Pons (tissue), 1 donor: ENCODE measurements at regions not wholly inside any gene's neighbourhood (a gene's known extent, or its start where the extent isn't known, plus 50 kb on each side); places are given as distances from the start of the nearest gene placed in this dataset.
"Not testable (repeated sequence)": the region's sequence is repeated elsewhere in the genome, so short reads cannot be mapped to it uniquely, and the experiment has no call there.

Experiments used
- DNase-seq: peaks from one replicate; pipeline ENCODE4 v3.0.0-alpha.2; 2016; ENCODE audit warnings: low spot score

DNA sequence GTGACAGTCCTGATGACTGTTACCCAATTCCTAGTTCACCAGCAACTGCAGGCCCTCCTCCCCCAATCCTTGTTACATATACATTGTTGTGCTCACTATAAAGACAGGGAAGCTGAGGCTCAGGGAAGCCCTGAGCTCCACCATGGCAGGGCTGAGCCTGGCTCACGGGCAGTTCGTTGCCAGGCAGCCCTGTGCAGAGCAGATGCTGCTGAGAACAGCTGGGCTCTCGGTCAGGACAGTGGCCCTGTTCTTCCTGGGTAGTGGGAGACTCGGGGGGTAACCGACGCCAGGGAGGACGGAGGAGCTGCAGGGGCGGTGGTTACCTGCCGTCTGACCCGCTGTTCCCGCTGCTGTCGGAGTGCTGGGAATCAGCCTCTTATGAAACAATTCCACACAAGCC is 80.9 kb upstream of the ZNF469 start:
- no peak for DNase-seq

DNA sequence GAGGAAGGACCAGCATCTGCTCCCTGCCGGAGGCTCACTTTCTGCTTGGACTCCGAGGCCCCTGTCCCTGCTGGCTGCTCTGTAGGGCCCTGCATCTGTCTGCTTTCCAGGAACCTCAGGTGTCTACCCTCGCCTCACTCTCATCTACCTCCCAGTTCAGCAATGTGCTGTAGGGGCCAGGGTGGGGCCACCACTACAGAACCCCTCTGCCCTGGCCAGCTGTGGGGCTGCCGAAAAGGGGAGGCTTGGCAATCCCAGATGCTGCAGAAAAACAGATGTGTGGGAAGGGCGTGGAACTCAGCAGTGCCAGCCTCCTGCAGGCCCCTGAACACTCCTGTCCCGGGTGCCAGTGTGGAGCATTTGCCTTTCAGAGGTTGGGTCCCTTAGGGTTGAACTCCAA is 80.1 kb upstream of the ZNF469 start:
- no peak for DNase-seq

DNA sequence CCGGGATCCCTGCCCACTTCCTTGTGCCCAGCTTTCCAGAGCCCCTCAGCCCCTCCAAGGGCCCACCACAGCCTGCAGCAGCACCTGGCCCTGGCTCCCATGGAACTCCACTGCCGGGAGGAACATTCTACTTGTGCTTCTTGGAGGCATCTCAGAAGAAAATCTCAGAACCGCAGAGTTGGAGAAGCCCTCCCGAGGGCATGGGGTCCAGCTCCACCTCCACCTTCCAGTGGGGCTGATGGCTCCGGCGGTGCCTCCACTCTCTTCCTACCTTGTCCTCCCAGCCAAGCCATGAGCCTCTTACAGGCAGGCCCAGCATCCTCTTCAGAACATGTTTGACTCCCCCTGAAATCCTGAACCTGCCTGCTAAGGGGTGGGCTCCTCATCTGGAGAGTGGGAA is 79.4 kb upstream of the ZNF469 start:
- DNase-seq = no peak

GRCh38 chr16:88303890-88304819 is 78.6 kb upstream of the ZNF469 start:
- DNase-seq = no peak

GRCh38 chr16:88305176-88305575 is 77.6 kb upstream of the ZNF469 start:
- no peak for DNase-seq

- DNase-seq = no peak
These were observed 76.3 kb upstream of the ZNF469 start for GRCh38 chr16:88306411-88306810.

DNA sequence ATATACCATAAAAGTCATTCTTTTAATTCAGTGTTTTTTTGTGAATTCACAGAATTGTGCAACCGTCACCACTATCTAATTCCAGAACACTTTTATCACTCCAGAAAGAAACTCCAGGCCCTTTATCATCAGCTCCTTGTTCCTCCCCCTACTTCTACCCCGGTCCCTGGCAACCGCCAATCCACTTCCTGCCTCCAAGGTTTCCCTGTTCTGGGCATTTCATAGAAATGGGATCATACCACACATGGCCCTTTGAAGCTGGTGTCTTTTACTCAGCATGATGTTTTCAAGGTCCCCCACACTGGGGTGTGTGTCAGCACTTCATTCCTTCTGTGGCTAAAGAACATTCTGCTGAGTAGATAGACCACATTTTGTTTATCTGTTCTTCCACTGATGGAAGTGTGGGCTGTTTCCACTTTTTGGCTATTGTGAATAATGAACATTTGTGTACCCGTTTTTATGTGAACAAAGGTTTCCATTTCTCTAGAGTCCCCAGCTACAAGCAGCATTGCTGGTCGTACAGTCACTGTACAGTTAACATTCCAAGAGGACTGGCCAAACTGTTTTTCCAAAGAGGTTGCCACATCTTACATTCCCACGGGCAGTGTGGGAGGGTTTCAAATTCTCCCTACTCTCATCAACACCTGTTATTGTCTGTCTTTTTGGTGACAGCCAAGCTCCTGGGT is 75.8 kb upstream of the ZNF469 start:
- DNase-seq = no peak

DNA sequence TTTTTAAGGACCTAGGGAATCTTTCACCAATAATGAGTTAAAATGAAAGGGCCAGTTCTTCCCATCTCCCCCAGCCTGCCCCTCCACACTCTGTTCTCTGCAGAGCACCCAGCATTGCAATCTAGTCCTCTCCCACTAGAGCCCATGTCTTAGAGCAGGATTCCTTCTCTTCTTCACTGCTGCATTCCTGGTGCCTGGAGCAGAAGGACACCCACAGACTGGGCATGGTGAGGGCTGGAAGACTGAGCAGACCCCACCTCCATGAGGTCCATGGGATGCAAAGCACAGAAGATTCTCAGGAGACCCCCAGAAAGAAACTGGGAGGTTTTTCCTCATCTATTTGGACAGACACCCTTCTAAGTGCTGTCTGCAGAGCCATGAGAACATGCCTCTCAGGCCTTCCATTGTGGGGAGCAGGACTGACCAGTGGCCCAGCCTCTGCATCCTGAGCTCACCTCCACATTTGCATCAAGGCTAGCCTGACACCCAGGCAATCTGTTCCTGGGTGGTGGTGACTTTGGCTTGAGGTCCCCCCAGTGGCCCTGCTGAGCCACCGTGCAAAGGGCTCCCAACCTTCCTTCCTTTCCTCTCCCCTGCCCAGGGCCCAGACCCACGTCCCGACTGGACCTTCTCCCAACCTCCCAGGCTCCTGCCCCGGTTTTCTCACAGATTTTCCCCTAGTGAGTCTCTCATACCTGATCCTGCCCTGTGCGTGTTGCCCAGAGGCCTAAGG is 74.2 kb upstream of the ZNF469 start:
- no peak for DNase-seq

GRCh38 chr16:88309174-88309907 is 73.4 kb upstream of the ZNF469 start:
- no peak for DNase-seq

DNA sequence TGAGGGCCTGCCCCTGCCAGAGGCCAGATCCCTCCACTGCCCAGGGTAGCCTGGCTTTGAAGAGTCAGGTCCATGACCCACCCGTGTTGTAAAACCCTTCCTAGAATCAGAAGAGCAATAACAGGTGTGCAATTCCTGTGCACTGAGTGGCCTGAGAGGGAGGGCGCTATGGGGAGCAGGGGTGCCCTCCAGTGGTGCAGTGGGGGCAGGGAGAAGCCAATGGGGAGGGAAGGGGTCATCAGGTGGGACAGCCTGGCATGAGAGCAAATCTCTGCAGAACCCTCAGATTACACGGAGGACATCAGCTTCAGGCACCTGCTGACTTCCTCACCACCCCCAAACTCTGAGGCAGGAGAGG is 72.9 kb upstream of the ZNF469 start:
- DNase-seq = no peak

DNA sequence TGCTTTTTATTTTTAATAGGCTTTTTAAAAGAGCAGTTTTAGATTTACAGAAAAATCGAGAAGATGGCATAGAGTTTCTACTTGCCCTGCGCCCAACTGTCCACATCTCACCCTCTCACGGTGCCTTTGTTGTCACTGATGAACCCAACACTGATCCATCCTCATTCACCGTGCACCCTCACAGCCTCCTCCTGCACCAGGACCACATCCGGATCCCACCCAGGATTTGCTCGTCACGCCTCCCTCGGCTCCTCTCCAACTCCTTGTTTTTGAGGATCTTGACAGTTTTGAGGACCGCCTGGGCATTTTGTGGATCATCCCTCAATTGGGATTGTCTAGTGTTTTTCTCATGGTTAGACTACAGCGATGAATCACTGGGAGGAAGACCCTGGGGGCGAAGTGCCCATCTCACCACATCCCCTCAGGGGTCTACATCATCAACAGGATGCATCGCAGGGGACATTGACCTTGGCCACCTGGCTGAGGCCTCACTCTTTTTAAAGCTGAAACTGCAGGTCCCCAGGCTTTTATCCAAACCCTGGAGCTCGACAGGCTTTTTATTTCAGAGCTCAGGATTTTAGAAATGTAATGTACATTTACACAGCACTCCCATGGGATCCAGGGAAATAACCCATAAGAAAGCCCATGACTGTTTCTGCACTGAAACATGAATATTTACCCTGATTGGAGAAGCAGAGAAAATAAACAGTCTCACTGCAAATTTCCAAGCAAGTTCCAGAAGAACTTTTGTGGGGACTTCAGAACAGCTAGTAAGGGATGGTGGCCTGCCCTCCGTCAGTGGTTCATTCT is 71.8 kb upstream of the ZNF469 start:
- DNase-seq = no peak

DNA sequence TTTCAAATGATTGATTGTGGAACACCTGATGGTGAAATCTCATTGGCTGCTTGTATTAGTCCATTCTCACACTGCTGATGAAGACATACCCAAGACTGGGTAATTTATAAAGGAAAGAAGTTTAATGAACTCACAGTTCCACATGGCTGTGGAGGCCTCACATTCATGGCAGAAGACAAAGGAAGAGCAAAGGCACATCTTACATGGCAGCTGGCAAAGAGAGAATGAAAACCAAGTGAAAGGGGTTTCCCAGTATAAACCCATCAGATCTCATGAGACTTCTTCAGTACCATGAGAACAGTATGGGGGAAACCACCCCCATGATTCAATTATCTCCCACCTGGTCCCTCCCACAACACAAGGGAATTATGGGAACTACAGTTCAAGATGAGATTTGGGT is 70.9 kb upstream of the ZNF469 start:
- not testable (repeated sequence) for DNase-seq

- DNase-seq = no peak
These were observed 70.0 kb upstream of the ZNF469 start for GRCh38 chr16:88312732-88313131.

DNA sequence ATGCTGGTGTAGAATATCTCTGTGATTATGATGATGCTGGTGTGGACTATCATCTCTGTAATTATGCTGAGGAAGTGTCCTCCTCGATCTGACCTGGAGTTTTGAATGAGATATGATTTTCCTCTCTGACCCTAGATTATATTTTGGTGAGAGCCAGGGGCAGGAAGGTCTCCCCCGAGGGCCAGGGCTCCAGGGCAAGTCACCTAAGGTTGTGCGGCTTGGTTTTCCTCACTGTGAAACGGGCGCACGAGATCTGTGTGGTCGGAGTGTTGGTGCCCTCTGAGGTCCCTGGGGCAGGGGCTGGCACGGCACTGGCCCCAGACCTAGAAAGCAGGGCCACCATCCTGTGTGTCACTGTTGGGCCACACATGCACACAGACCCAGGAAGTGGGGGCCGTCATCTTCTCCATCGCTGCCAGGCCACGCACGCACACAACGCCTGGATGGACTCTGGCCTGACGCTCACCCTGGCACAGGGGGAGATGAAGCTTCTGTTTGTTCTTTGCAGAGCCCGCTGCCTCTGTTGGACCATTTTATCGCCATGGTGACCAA is 67.7 kb upstream of the ZNF469 start:
- DNase-seq = no peak

DNA sequence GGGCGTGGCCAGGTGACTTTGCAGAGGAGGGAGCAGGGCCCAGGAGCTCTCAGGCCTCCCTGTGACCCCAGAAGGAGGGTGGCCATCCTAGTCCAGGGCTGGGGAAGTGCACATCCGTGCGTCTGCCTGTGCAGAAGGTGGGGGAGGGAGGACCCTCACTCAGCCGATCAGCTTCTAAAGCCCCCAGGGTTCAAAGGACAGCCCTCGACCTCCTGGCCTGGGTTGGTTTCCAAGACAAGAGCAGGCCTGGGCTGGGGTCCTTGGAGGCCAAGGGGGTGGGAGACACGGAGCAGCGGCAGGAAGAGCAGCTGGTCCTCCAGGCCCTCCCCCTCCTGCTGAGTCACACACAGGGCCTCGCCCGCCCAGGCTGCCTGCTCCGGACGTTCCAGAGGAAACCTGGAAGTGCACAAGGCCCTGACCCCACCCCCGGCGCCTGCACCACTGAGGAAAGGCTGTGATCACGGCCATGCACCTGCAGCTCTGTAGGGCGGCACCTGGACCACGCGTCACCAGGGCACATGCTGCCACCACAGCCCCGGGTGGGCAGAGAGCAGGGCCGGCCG is 67.1 kb upstream of the ZNF469 start:
- no peak for DNase-seq

GRCh38 chr16:88316151-88316550 is 66.6 kb upstream of the ZNF469 start:
- no peak for DNase-seq

- DNase-seq = no peak
These were observed 65.7 kb upstream of the ZNF469 start for GRCh38 chr16:88316941-88317612.

DNA sequence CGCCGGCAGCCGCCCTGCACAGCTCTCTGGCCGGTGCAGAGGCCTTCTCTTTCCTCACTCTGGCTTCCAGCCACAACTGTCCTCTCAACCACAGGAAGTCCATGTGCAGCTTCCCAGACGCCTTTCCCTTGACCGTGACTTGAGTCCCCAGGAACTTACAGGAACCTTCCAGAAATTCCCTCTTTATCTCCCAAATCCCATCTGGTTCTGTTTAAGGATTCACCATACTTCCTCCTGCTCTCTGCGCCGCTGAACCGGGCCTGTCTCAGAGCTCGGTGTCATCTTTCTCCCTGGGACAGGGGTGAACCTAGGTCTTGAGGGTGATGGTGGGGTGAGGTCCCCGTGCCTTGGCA is 65.2 kb upstream of the ZNF469 start:
- DNase-seq = no peak

GRCh38 chr16:88318051-88318450 is 64.7 kb upstream of the ZNF469 start:
- DNase-seq = no peak

GRCh38 chr16:88318521-88318920 is 64.2 kb upstream of the ZNF469 start:
- DNase-seq = no peak
